ENCODE measurements at regions not wholly inside any gene's neighbourhood (a gene's known extent, or its start where the extent isn't known, plus 50 kb on each side); places are given as distances from the start of the nearest gene placed in this dataset.

GRCh38 chr2:149773006-149773405 is 185.4 kb upstream of the MMADHC start:
- H3K4me1 Mint-ChIP-seq (ENCODE audit: unreplicated experiment): no peaks in the 10 kb centered on the region
- DNase-seq (ENCODE audit: low spot score): no peak
- H3K36me3 Mint-ChIP-seq (ENCODE audit: low read depth, unreplicated experiment): no peaks in the 10 kb centered on the region
- H3K9me3 Mint-ChIP-seq (ENCODE audit: unreplicated experiment): no peaks in the 10 kb centered on the region
- H3K27me3 Mint-ChIP-seq (ENCODE audit: unreplicated experiment): no peaks in the 10 kb centered on the region
- no peak for TF ChIP-seq CTCF (IDR thresholded peaks at IDR 0.05; ENCODE audit: unreplicated experiment)
- H3K27ac Mint-ChIP-seq (ENCODE audit: unreplicated experiment): no peak overlapping the region
- H3K4me3 Mint-ChIP-seq (ENCODE audit: unreplicated experiment): no peak overlapping the region

- Mint-ChIP-seq H3K4me3 (ENCODE audit: unreplicated experiment) (no peak overlapping the region), H3K36me3 (ENCODE audit: low read depth, unreplicated experiment) (no peaks in the 10 kb centered on the region), H3K27ac (ENCODE audit: unreplicated experiment) (no peak overlapping the region), H3K27me3 (ENCODE audit: unreplicated experiment) (no peaks in the 10 kb centered on the region), H3K9me3 (ENCODE audit: unreplicated experiment) (no peaks in the 10 kb centered on the region), H3K4me1 (ENCODE audit: unreplicated experiment) (no peaks in the 10 kb centered on the region)
- TF ChIP-seq CTCF (IDR thresholded peaks at IDR 0.05; ENCODE audit: unreplicated experiment): no peak
- DNase-seq (ENCODE audit: low spot score): no peak
Observed at GRCh38 chr2:149768320-149768799, 180.8 kb upstream of the MMADHC start.

- no peak for DNase-seq (ENCODE audit: low spot score)
- Mint-ChIP-seq H3K9me3 (ENCODE audit: unreplicated experiment) (no peaks in the 10 kb centered on the region), H3K4me3 (ENCODE audit: unreplicated experiment) (no peak overlapping the region), H3K4me1 (ENCODE audit: unreplicated experiment) (no peaks in the 10 kb centered on the region), H3K27ac (ENCODE audit: unreplicated experiment) (no peak overlapping the region), H3K36me3 (ENCODE audit: low read depth, unreplicated experiment) (no peaks in the 10 kb centered on the region), H3K27me3 (ENCODE audit: unreplicated experiment) (no peaks in the 10 kb centered on the region)
- TF ChIP-seq CTCF (IDR thresholded peaks at IDR 0.05; ENCODE audit: unreplicated experiment): no peak
Observed at GRCh38 chr2:149767516-149767974, 180.0 kb upstream of the MMADHC start.

- no peak overlapping the region for H3K27ac Mint-ChIP-seq (ENCODE audit: unreplicated experiment)
Observed at GRCh38 chr2:149766339-149766738, 178.8 kb upstream of the MMADHC start.

GRCh38 chr2:149765636-149766035 is 178.1 kb upstream of the MMADHC start:
- Mint-ChIP-seq H3K4me3 (ENCODE audit: unreplicated experiment) (no peak overlapping the region), H3K27ac (ENCODE audit: unreplicated experiment) (no peak overlapping the region), H3K27me3 (ENCODE audit: unreplicated experiment) (no peaks in the 10 kb centered on the region), H3K4me1 (ENCODE audit: unreplicated experiment) (no peaks in the 10 kb centered on the region), H3K36me3 (ENCODE audit: low read depth, unreplicated experiment) (no peaks in the 10 kb centered on the region), H3K9me3 (ENCODE audit: unreplicated experiment) (no peaks in the 10 kb centered on the region)
- DNase-seq (ENCODE audit: low spot score): no peak
- TF ChIP-seq CTCF (IDR thresholded peaks at IDR 0.05; ENCODE audit: unreplicated experiment): no peak

More at GRCh38 chr2:149766339-149766738, 178.8 kb upstream of the MMADHC start:
- H3K36me3 Mint-ChIP-seq (ENCODE audit: low read depth, unreplicated experiment): no peaks in the 10 kb centered on the region
- DNase-seq (ENCODE audit: low spot score): no peak
- H3K9me3 Mint-ChIP-seq (ENCODE audit: unreplicated experiment): no peaks in the 10 kb centered on the region
- H3K4me1 Mint-ChIP-seq (ENCODE audit: unreplicated experiment): no peaks in the 10 kb centered on the region
- H3K4me3 Mint-ChIP-seq (ENCODE audit: unreplicated experiment): no peak overlapping the region
- H3K27me3 Mint-ChIP-seq (ENCODE audit: unreplicated experiment): no peaks in the 10 kb centered on the region
- TF ChIP-seq CTCF (IDR thresholded peaks at IDR 0.05; ENCODE audit: unreplicated experiment): no peak
